ENCODE measurements at regions not wholly inside any gene's neighbourhood (a gene's known extent, or its start where the extent isn't known, plus 50 kb on each side); places are given as distances from the start of the nearest gene placed in this dataset.

DNA sequence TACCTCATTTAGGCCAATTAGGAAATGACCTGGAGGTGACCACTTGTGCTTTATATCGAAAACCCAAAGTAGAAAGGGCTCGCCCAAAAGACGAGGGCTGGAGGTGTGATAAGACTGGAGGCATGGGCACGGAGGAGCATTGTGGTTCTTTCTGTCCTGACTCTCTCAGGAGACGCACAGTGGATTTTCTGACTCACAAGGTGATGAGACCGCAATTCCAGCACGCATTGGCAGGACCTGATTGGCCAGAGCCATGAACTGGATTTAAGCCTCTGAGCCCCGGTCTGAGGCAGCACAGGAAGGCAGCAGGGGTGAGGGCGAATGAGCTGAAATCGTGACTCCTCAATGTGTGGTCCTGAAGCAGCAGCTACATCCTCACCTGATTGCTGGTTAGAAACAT lies 559.1 kb upstream of the SALL1 start:
- ATAC-seq, result no peak
- no peak for TF ChIP-seq ISL1 (CRISPR knock-in tag; IDR thresholded peaks at IDR 0.05)
- TF ChIP-seq CSDC2 (CRISPR knock-in tag; IDR thresholded peaks at IDR 0.05), result no peak
- TF ChIP-seq, protein P1, sequence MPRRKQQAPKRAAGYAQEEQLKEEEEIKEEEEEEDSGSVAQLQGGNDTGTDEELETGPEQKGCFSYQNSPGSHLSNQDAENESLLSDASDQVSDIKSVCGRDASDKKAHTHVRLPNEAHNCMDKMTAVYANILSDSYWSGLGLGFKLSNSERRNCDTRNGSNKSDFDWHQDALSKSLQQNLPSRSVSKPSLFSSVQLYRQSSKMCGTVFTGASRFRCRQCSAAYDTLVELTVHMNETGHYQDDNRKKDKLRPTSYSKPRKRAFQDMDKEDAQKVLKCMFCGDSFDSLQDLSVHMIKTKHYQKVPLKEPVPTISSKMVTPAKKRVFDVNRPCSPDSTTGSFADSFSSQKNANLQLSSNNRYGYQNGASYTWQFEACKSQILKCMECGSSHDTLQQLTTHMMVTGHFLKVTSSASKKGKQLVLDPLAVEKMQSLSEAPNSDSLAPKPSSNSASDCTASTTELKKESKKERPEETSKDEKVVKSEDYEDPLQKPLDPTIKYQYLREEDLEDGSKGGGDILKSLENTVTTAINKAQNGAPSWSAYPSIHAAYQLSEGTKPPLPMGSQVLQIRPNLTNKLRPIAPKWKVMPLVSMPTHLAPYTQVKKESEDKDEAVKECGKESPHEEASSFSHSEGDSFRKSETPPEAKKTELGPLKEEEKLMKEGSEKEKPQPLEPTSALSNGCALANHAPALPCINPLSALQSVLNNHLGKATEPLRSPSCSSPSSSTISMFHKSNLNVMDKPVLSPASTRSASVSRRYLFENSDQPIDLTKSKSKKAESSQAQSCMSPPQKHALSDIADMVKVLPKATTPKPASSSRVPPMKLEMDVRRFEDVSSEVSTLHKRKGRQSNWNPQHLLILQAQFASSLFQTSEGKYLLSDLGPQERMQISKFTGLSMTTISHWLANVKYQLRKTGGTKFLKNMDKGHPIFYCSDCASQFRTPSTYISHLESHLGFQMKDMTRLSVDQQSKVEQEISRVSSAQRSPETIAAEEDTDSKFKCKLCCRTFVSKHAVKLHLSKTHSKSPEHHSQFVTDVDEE (CRISPR knock-in tag; IDR thresholded peaks at IDR 0.05), result no peak
- no peak for TF ChIP-seq TCF4 (CRISPR knock-in tag; IDR thresholded peaks at IDR 0.05; ENCODE audit: borderline replicate concordance)
- TF ChIP-seq, protein P2, sequence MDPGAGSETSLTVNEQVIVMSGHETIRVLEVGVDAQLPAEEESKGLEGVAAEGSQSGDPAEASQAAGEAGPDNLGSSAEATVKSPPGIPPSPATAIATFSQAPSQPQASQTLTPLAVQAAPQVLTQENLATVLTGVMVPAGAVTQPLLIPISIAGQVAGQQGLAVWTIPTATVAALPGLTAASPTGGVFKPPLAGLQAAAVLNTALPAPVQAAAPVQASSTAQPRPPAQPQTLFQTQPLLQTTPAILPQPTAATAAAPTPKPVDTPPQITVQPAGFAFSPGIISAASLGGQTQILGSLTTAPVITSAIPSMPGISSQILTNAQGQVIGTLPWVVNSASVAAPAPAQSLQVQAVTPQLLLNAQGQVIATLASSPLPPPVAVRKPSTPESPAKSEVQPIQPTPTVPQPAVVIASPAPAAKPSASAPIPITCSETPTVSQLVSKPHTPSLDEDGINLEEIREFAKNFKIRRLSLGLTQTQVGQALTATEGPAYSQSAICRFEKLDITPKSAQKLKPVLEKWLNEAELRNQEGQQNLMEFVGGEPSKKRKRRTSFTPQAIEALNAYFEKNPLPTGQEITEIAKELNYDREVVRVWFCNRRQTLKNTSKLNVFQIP (CRISPR knock-in tag; IDR thresholded peaks at IDR 0.05; ENCODE audit: borderline replicate concordance, low read depth), result no peak
- no peak for TF ChIP-seq ARNTL (CRISPR knock-in tag; IDR thresholded peaks at IDR 0.05; ENCODE audit: borderline replicate concordance, low read depth)
- TF ChIP-seq ZFP3 (CRISPR knock-in tag; IDR thresholded peaks at IDR 0.05), result no peak
- TF ChIP-seq BACH2 (CRISPR knock-in tag; IDR thresholded peaks at IDR 0.05; ENCODE audit: borderline replicate concordance), result no peak
- TF ChIP-seq, protein P3, sequence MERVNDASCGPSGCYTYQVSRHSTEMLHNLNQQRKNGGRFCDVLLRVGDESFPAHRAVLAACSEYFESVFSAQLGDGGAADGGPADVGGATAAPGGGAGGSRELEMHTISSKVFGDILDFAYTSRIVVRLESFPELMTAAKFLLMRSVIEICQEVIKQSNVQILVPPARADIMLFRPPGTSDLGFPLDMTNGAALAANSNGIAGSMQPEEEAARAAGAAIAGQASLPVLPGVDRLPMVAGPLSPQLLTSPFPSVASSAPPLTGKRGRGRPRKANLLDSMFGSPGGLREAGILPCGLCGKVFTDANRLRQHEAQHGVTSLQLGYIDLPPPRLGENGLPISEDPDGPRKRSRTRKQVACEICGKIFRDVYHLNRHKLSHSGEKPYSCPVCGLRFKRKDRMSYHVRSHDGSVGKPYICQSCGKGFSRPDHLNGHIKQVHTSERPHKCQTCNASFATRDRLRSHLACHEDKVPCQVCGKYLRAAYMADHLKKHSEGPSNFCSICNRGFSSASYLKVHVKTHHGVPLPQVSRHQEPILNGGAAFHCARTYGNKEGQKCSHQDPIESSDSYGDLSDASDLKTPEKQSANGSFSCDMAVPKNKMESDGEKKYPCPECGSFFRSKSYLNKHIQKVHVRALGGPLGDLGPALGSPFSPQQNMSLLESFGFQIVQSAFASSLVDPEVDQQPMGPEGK (CRISPR knock-in tag; IDR thresholded peaks at IDR 0.05; ENCODE audit: borderline replicate concordance), result no peak
- no peak for TF ChIP-seq ZNF565 (CRISPR knock-in tag; conservative IDR thresholded peaks at IDR 0.05; ENCODE audit: low read depth)
- TF ChIP-seq, protein P4, sequence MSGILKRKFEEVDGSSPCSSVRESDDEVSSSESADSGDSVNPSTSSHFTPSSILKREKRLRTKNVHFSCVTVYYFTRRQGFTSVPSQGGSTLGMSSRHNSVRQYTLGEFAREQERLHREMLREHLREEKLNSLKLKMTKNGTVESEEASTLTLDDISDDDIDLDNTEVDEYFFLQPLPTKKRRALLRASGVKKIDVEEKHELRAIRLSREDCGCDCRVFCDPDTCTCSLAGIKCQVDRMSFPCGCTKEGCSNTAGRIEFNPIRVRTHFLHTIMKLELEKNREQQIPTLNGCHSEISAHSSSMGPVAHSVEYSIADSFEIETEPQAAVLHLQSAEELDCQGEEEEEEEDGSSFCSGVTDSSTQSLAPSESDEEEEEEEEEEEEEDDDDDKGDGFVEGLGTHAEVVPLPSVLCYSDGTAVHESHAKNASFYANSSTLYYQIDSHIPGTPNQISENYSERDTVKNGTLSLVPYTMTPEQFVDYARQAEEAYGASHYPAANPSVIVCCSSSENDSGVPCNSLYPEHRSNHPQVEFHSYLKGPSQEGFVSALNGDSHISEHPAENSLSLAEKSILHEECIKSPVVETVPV (CRISPR knock-in tag; IDR thresholded peaks at IDR 0.05), result no peak
- no peak for TF ChIP-seq SNAI2 (CRISPR knock-in tag; IDR thresholded peaks at IDR 0.05)
- no peak for TF ChIP-seq OSR1 (CRISPR knock-in tag; IDR thresholded peaks at IDR 0.05)
- TF ChIP-seq ZFP30 (CRISPR knock-in tag; IDR thresholded peaks at IDR 0.05), result no peak

DNA sequence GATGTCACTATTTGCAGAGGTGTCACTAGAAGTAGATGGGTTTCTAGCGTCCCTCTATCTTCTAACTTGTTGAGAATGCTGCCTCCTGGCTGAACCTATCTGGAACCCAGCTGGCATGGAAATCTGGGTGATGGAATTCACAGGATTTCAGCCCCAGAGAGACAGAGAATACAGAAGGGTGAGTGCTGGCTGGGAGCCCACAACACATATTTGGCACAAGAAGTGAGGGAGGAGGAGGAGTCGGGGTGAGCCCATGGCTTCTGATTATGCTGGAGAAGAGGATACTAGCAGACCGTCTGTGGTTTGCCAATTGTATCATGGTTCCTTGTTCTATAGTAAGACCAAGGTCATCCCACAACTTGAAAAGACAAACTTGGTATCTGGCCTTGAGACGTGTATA lies 557.8 kb upstream of the SALL1 start:
- TF ChIP-seq ZNF565 (CRISPR knock-in tag; conservative IDR thresholded peaks at IDR 0.05; ENCODE audit: low read depth) (no peak), ZNF70 (CRISPR knock-in tag; IDR thresholded peaks at IDR 0.05) (no peak), OSR1 (CRISPR knock-in tag; IDR thresholded peaks at IDR 0.05) (no peak), CREB5 (CRISPR knock-in tag; IDR thresholded peaks at IDR 0.05; ENCODE audit: low read depth) (no peak), ZNF8 (CRISPR knock-in tag; IDR thresholded peaks at IDR 0.05) (no peak), ESRRG (CRISPR knock-in tag; IDR thresholded peaks at IDR 0.05) (no peak), ZFP3 (CRISPR knock-in tag; IDR thresholded peaks at IDR 0.05) (no peak), ZFP30 (CRISPR knock-in tag; IDR thresholded peaks at IDR 0.05) (no peak), RARB (CRISPR knock-in tag; IDR thresholded peaks at IDR 0.05) (no peak), CSDC2 (CRISPR knock-in tag; IDR thresholded peaks at IDR 0.05) (no peak), TCF4 (CRISPR knock-in tag; IDR thresholded peaks at IDR 0.05; ENCODE audit: borderline replicate concordance) (no peak), BACH2 (CRISPR knock-in tag; IDR thresholded peaks at IDR 0.05; ENCODE audit: borderline replicate concordance) (no peak)
- TF ChIP-seq, protein P4 (CRISPR knock-in tag; IDR thresholded peaks at IDR 0.05), result no peak
- no peak for ATAC-seq

- ATAC-seq, result no peak
- TF ChIP-seq OSR1 (CRISPR knock-in tag; IDR thresholded peaks at IDR 0.05), result no peak
Measured at GRCh38 chr16:51707666-51708065, 556.6 kb upstream of the SALL1 start.
